NCI-H82 (cell line): ENCODE measurements at regions not wholly inside any gene's neighbourhood (a gene's known extent, or its start where the extent isn't known, plus 50 kb on each side); places are given as distances from the start of the nearest gene placed in this dataset.
"Not testable (repeated sequence)": the region's sequence is repeated elsewhere in the genome, so short reads cannot be mapped to it uniquely, and the experiment has no call there.

Experiments used
- DNase-seq: peaks from one replicate; lab custom pipeline; 2025; lab: John Stamatoyannopoulos, UW

GRCh38 chr17:31748881-31749280 lies 110.2 kb downstream of the COPRS start:
- no peak for DNase-seq

GRCh38 chr17:31746884-31747495 lies 112.1 kb downstream of the COPRS start:
- DNase-seq: no peak

GRCh38 chr17:31745964-31746600 lies 113.0 kb downstream of the COPRS start:
- no peak for DNase-seq

DNA sequence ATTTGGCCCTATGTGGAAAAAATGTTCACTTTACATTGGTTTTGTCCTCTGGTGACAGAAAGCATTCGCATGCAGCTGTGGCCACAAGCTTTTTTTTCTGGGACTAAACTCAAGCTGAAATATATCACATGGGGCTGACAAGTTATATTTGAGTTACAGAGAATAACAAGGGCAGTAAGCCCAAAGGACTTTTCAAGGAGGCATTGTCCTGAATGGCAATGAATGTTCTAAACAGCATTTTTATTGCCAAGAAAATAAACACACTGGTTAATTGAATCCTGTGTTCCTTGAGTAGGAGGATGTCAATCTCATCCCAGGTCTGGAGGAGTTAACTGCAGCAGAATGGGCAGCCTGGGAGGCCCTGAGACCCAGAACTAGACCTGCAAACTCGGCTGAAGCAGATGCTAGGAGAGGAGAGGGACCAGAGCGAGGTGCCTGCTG lies 114.5 kb downstream of the COPRS start:
- no peak for DNase-seq

GRCh38 chr17:31743797-31744196 lies 115.2 kb downstream of the COPRS start:
- DNase-seq: peak; percentile 28

- no peak for DNase-seq
These were observed 117.7 kb downstream of the COPRS start for GRCh38 chr17:31741371-31741770.

GRCh38 chr17:31740611-31741082 lies 118.4 kb downstream of the COPRS start:
- no peak for DNase-seq

DNA sequence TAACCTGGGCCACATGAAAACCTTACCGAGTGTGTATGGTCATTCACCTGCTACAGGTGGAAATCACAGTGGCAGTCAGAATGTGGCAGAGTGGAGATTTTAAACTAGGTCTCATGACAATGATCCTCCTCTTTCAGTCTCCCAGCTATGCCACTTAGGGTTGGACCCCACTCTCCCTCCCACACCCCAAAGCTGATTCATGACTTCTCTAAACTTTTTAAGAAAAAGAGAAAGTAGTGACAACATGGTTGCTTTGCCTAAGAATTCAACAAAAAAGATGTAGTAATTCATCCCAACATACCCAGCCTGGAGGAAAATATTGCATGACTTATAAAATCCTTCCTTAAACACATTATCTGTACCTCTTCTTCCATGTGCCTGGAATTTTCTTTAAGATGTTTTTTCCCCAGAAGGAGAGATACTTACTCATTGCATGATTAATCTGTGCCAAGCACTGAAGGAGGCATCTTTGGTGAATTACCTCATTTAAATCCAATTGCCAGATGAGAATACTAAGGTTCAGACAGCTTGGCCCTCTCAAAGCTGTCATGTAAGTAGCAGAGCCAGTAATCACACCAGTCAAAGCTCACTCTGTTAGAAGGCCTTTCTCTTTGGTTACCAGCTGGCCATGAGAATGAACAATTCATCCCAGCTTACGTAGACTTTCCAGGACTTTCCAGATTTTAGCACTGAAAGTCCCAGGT lies 119.9 kb downstream of the COPRS start:
- peak; percentile 59 for DNase-seq

- no peak for DNase-seq
These were observed 120.6 kb downstream of the COPRS start for GRCh38 chr17:31738488-31738887.

DNA sequence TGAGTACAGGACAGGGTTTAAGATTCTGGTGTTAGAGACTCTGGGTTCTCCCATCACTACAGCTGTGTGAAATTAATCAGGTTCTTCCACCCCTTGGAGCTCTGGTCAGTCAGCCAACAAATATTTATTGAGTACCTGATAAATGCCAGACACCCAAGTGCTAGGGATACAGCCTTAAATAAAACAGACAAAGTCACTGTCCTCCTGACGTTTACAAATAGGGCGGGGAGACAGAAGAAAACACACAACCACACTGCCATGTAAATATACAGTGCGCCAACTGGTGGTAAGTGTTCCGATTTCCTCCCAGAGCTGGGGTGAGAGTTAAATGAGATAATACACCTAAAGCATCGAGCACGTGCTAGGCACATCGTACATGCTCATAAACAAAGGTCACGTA lies 121.0 kb downstream of the COPRS start:
- DNase-seq: no peak

GRCh38 chr17:31736855-31737625 lies 122.0 kb downstream of the COPRS start:
- no peak for DNase-seq

- peak; percentile 69 for DNase-seq
These were observed 125.7 kb downstream of the COPRS start for GRCh38 chr17:31733326-31733725.

GRCh38 chr17:31731585-31732154 lies 127.4 kb downstream of the COPRS start:
- DNase-seq: not testable (repeated sequence)

DNA sequence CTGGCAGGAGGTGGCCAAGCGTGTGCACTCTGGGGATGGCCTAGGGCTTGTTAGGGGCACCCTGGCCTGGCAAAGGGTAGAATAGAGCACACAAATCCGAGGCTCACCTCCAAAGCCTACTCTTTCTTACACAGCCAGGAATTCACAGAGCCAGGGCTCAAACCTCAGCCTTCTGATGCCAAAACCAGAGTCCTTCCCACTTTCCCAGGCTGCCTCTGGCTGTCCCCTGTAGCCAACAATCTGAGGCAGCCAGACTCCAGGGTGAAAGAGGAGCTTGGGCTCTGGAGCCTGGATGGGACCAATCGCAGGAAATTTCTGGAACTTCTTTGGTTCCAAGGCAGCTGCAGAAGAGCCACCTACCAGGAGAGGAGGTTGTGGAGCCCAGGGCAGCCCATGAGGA lies 127.9 kb downstream of the COPRS start:
- DNase-seq: no peak

GRCh38 chr17:31726980-31727427 lies 132.0 kb downstream of the COPRS start:
- no peak for DNase-seq

DNA sequence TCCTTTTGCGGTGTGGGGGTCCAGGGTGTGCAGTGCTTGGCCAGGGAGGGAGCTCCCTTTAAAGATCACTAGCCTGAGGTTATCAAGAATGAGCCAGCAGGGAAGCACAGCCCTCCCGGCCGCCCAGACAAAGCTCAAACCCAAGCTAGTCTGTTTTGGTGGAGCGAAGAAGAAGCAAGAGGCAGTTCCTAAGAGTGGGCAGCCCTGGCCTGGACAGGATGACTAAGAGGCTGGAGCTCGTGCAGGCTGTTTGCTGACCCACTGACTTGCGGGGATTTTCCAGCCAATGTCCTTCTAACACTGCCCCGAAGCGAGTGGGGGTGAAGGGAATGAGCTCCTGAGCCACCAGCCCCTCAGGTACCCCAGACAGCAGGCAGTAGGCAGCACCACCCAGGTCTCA lies 134.4 kb downstream of the COPRS start:
- DNase-seq: no peak

DNA sequence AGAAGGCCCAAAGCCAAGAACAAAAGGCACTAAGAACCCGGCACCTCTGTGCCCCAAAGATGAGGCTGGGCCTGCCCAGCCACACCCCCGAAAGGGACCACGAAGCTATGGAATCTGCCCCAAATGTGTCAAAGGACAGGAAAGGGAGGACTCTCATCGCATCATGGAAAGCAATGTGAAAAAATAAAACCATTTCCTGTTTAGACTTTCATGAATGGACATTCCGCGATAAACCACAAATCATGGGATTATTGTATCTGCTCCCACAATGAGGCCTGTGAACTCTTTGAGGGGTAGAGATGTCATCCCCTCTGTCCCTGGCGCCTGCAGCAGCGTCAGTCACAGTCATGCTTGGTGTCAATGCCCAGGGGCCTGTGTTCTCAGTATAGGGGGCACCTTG lies 135.0 kb downstream of the COPRS start:
- DNase-seq: no peak

DNA sequence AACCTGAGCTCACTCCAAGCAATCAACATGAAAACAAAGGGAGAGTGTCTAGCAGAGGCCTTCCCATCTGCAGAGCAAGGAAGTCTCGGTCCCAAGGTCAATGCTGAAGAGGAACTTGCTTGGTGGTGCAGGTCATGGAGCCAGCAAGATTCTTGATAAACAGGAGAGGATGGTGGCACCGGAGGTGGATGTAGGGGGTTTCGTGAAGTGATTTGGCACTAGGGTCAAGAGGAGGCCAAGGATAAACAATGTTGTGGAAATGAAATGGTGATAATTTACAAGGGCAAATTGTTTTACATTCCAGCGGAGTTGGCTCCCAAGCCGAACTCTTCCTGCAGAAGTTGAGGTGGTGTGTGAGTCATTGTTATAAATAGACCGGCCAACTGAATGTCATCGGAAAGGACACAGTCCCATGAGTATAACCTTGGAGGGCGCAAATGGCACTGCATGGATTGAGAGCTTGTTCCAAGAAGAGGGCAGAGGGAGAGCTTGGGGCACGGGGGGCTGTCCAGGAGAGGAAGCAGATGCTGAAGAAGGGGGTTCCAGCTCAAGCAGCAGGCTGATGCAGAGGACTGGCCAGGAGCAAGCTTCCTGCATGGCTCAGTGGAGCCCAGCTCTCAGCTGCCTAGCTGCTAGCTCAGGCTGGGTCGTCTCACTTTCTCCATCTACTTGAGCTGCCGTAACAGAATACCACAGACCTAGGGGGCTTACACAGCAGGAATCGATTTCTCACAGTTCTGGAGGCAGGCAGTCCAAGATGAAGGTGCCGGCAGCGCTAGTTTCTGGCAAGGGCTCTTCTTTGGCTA lies 136.6 kb downstream of the COPRS start:
- DNase-seq: no peak

DNA sequence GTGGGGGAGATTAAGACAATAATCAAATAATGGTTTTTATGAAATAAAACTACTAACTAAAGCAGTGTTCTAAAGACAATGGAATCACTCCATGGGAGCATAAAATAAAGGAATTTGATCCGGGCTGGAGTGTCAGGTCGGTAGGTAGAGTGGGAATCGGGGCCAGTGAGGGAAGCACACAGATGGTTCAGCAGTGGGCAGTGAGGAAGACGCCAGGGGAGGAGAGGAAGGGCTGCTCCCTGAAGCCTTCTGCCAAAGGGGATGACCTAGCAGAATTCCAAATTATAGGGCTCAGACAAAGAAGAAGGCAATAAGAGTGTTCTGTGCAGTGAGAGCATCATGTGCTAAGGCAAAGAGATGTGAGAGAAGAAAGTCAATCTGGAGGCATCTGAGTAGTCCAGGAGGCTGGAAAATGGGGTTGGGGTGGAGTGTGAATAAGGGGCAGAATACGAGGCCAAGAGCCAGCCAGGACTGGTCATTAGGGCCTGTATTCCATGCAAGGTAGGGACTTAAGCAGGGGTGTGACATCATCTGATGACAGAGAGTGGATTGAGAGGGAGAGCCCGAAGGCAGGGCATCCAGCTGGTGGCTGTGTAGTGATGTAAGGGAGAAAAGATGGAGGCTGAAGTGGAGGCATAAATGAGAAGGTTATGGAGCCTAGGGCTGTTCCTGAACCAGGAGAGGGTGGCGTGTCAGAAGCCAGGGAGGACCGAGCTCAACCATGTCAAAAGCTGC lies 137.6 kb downstream of the COPRS start:
- no peak for DNase-seq

DNA sequence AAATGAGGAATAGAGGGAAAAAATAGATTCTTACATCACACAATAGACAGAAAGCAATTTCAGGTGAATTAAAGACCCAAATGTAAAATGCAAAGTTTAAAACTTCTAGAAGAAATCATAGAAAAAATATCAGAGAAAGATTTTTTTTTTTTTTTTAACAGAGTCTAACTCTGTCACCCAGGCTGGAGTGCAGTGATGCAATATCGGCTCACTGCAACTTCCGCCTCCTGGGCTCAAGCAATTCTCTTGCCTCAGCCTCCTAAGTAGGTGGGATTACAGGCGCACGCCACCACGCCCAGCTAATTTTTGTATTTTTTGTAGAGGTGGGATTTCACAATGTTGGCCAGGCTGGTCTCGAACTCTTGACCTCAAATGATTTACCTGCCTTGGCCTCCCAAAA lies 141.8 kb downstream of the COPRS start:
- DNase-seq: not testable (repeated sequence)
